Endothelial cell of umbilical vein (primary cell): ENCODE measurements at regions not wholly inside any gene's neighbourhood (a gene's known extent, or its start where the extent isn't known, plus 50 kb on each side); places are given as distances from the start of the nearest gene placed in this dataset.

ENCODE experiments used
- BruUV-seq: library from RNA; stranded (reverse); fragments of 400-500 nt; replicated peaks from 2 replicates; lab custom pipeline; 2021; lab: Mats Ljungman, UMichigan
- CTCF ChIA-PET: fragments of 300-600, 350-600 bp; sonication (Branson Sonifier 250); formaldehyde crosslinking; loops from one replicate; lab custom pipeline; 2021; ENCODE audit warnings: antibody characterized with exemption, inconsistent platforms; lab: Charles Lee
- POLR2A ChIA-PET: fragments of 300-600, 350-600 bp; sonication (Branson Sonifier 250); formaldehyde crosslinking; loops from one replicate; lab custom pipeline; 2021; ENCODE audit warnings: antibody characterized with exemption, inconsistent platforms; lab: Charles Lee
- DNase-seq: peaks from one replicate; pipeline ENCODE4 v3.0.0-alpha.2; 2011; ENCODE audit warnings: low read depth, low spot score
- FAIRE-seq: peaks from 2 replicates; lab custom pipeline; 2011; peaks lifted over from hg19 to GRCh38; lab: Jason Lieb, UNC
- H2AFZ ChIP-seq: 2 replicates; pipeline ENCODE4 v1.6.0; 2012; ENCODE audit warnings: low read depth, low read length, control low read depth, inconsistent platforms
- H3K27ac ChIP-seq: 2 replicates; pipeline ENCODE4 v1.5.1; 2011; ENCODE audit warnings: low read depth, mild to moderate bottlenecking, control low read depth, low read length, moderate library complexity; ENCODE audit not compliant: insufficient read depth
- H3K27me3 ChIP-seq, 2 experiments: 2 replicates each; pipeline versions ENCODE4 v1.6.0 to v1.6.1; 2011; ENCODE audit warnings: low read length in 2 of 2, mixed read lengths in 1 of 2; ENCODE audit not compliant: control insufficient read depth in 2 of 2, insufficient read depth in 2 of 2
- H3K36me3 ChIP-seq, 2 experiments: 2 replicates in 1 of 2; 3 replicates in 1 of 2; pipeline ENCODE4 v1.5.1; 2011; ENCODE audit warnings: low read length in 2 of 2, mild to moderate bottlenecking in 1 of 2, moderate library complexity in 1 of 2; ENCODE audit not compliant: control insufficient read depth in 2 of 2, insufficient read depth in 2 of 2; ENCODE audit errors: extremely low read depth in 1 of 2
- H3K4me1 ChIP-seq: 3 replicates; pipeline ENCODE4 v1.5.1; 2011; ENCODE audit warnings: mild to moderate bottlenecking, low read length; ENCODE audit not compliant: control insufficient read depth, insufficient read depth; ENCODE audit errors: extremely low read depth
- H3K4me2 ChIP-seq: 2 replicates; pipeline ENCODE4 v1.6.1; 2011; ENCODE audit warnings: low read length, control low read depth, mixed read lengths; ENCODE audit not compliant: insufficient read depth
- H3K4me3 ChIP-seq, 3 experiments: fragments of 200-600 bp in 1 of 3; sonication (generic), shearing (Covaris generic) in 1 of 3; replicated peaks in 1 of 3; 2 replicates each; pipeline ENCODE4 v1.5.1; 2011 to 2016; ENCODE audit warnings: control low read depth in 3 of 3, low read length in 3 of 3, mild to moderate bottlenecking in 2 of 3, inconsistent platforms in 1 of 3, low read depth in 1 of 3, moderate library complexity in 1 of 3; ENCODE audit not compliant: insufficient read depth in 1 of 3
- H3K79me2 ChIP-seq: 2 replicates; pipeline ENCODE4 v1.6.0; 2012; ENCODE audit warnings: low read length, inconsistent platforms; ENCODE audit not compliant: control insufficient read depth, insufficient read depth
- H3K9ac ChIP-seq: replicated peaks from 2 replicates; pipeline ENCODE3; 2011; ENCODE audit warnings: low read length, control low read depth; ENCODE audit not compliant: insufficient read depth; ENCODE audit errors: extremely low read depth
- H3K9me1 ChIP-seq: replicated peaks from 3 replicates; pipeline ENCODE4 v1.6.0; 2011; ENCODE audit warnings: mild to moderate bottlenecking, low read length; ENCODE audit not compliant: control insufficient read depth, insufficient read depth; ENCODE audit errors: extremely low read depth
- H3K9me3 ChIP-seq: replicated peaks from 2 replicates; pipeline ENCODE4 v1.5.1; 2012; ENCODE audit warnings: low read length, inconsistent platforms; ENCODE audit not compliant: control insufficient read depth, insufficient read depth
- H4K20me1 ChIP-seq: replicated peaks from 2 replicates; pipeline ENCODE3; 2011; ENCODE audit warnings: mild to moderate bottlenecking, low read length; ENCODE audit not compliant: control insufficient read depth, insufficient read depth; ENCODE audit errors: extremely low read depth
- CTCF ChIP-seq, 2 donors: IDR thresholded peaks; 1 replicate in 1 of 2; 2 replicates in 1 of 2; pipeline ENCODE4 v1.5.1; 2011; ENCODE audit warnings: low read length in 2 of 2, mild to moderate bottlenecking in 2 of 2, moderate library complexity in 2 of 2, control low read depth in 1 of 2, inconsistent platforms in 1 of 2, low read depth in 1 of 2; ENCODE audit not compliant: insufficient read depth in 1 of 2; ENCODE audit errors: extremely low read depth in 1 of 2
- EZH2 ChIP-seq: IDR thresholded peaks from 2 replicates; pipeline ENCODE4 v1.6.1; 2012; ENCODE audit warnings: borderline replicate concordance, low read depth, mild to moderate bottlenecking, moderate library complexity, low read length, inconsistent platforms; ENCODE audit not compliant: severe bottlenecking
- FOS ChIP-seq: IDR thresholded peaks from 2 replicates; pipeline ENCODE4 v1.6.1; 2011; ENCODE audit warnings: mild to moderate bottlenecking, low read length, moderate library complexity, borderline replicate concordance; ENCODE audit not compliant: insufficient read depth
- GATA2 ChIP-seq: IDR thresholded peaks from 2 replicates; pipeline ENCODE4 v1.7.0; 2011; ENCODE audit warnings: low read depth, mild to moderate bottlenecking, moderate library complexity, mixed read lengths, low read length; ENCODE audit not compliant: insufficient read length, insufficient read depth
- JUN ChIP-seq: IDR thresholded peaks from 2 replicates; pipeline ENCODE4 v1.6.1; 2011; ENCODE audit warnings: borderline replicate concordance, low read depth; ENCODE audit not compliant: insufficient read length, insufficient read depth
- MYC ChIP-seq: IDR thresholded peaks from one replicate; pipeline ENCODE4 v1.6.1; 2011; ENCODE audit warnings: mild to moderate bottlenecking, low read depth, low read length
- POLR2A ChIP-seq: IDR thresholded peaks from 2 replicates; pipeline ENCODE4 v1.6.1; 2012; ENCODE audit warnings: low read depth, mild to moderate bottlenecking, control low read depth, low read length
- POLR2AphosphoS5 ChIP-seq: IDR thresholded peaks from 2 replicates; pipeline ENCODE4 v1.6.1; 2012; ENCODE audit warnings: low read depth, mild to moderate bottlenecking, control low read depth, low read length, moderate library complexity; ENCODE audit not compliant: insufficient read depth
- dilution Hi-C: fragments of 300-500 bp; cut with MboI; formaldehyde crosslinking; loops from one replicate; pipeline ENCODE4 v1.15.0; 2019; ENCODE audit warnings: low sequenced_read_pairs; ENCODE audit not compliant: extremely low pct_ligation_motif_present
- intact Hi-C: fragments of 100-400 bp; cut with micrococcal nuclease; formaldehyde crosslinking; loops from one replicate; pipeline ENCODE4 v1.10.0; 2022
- TF ChIP-seq, protein P1 (sequence below): IDR thresholded peaks from 2 replicates; pipeline ENCODE4 v1.6.1; 2011; ENCODE audit not compliant: insufficient read depth, insufficient read length

- H3K9me1 ChIP-seq: no peaks in the 10 kb centered on the region
- no peak for TF ChIP-seq EZH2
- TF ChIP-seq CTCF (IDR thresholded peaks at IDR 0.05; ENCODE audit: extremely low read depth in 1 of 2, insufficient read depth in 1 of 2, low read depth in 1 of 2, low read length in 2 of 2): no peak
- no peak for TF ChIP-seq JUN
- TF ChIP-seq, protein P1, sequence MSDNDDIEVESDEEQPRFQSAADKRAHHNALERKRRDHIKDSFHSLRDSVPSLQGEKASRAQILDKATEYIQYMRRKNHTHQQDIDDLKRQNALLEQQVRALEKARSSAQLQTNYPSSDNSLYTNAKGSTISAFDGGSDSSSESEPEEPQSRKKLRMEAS: no peak
- no peak for TF ChIP-seq POLR2AphosphoS5
- no peak for TF ChIP-seq POLR2A
- no peak for TF ChIP-seq FOS
- TF ChIP-seq GATA2: no peak
- TF ChIP-seq MYC: no peak
- no peak overlapping the region for H3K4me2 ChIP-seq
- ChIA-PET POLR2A (no interaction called here), CTCF (no interaction called here)
- no peak overlapping the region for H3K4me3 ChIP-seq
- dilution Hi-C loops: no loop called here
- DNase-seq: no peak
- H3K4me1 ChIP-seq: no peaks in the 10 kb centered on the region
- H4K20me1 ChIP-seq: no peaks in the 10 kb centered on the region
- FAIRE-seq: no peak
- H3K27ac ChIP-seq: no peak overlapping the region
- intact Hi-C loops: no loop called here
- H3K9ac ChIP-seq: no peak overlapping the region
- H3K27me3 ChIP-seq: no peaks in the 10 kb centered on the region
- no peaks in the 10 kb centered on the region for H3K9me3 ChIP-seq
- no peaks in the 10 kb centered on the region for H3K36me3 ChIP-seq
- H2AFZ ChIP-seq: no peak overlapping the region
- no TSS peak for BruUV-seq
- H3K79me2 ChIP-seq: no peaks in the 10 kb centered on the region
These were observed 575.2 kb upstream of the SYNCRIP start for GRCh38 chr6:86217906-86218305.
